ENCODE measurements at regions not wholly inside any gene's neighbourhood (a gene's known extent, or its start where the extent isn't known, plus 50 kb on each side); places are given as distances from the start of the nearest gene placed in this dataset.

DNA sequence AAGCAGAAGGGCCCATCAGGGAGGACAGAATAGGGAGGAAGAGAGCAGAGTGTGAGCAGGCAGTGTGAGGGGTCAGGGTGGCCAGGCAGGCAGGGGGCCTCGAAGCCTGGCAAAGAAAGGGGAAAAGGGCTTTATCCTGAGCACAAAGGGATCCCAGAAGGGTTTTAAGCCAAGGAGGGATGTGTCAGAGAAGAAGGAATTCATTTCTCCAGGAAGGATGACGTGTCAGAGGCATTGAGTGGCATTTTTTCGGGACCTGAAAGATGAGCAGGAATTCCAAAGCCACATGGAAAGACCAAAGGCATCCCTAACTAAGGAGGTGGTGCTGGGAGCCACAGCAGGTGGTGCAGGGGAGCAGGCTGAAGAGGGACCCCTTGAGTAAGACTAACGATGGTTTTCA, 132.1 kb downstream of the DICER1 start:
- no peak overlapping the region for H3K4me3 ChIP-seq (ENCODE audit: low read depth, low read length)
- TF ChIP-seq, protein P1, sequence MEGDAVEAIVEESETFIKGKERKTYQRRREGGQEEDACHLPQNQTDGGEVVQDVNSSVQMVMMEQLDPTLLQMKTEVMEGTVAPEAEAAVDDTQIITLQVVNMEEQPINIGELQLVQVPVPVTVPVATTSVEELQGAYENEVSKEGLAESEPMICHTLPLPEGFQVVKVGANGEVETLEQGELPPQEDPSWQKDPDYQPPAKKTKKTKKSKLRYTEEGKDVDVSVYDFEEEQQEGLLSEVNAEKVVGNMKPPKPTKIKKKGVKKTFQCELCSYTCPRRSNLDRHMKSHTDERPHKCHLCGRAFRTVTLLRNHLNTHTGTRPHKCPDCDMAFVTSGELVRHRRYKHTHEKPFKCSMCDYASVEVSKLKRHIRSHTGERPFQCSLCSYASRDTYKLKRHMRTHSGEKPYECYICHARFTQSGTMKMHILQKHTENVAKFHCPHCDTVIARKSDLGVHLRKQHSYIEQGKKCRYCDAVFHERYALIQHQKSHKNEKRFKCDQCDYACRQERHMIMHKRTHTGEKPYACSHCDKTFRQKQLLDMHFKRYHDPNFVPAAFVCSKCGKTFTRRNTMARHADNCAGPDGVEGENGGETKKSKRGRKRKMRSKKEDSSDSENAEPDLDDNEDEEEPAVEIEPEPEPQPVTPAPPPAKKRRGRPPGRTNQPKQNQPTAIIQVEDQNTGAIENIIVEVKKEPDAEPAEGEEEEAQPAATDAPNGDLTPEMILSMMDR (IDR thresholded peaks at IDR 0.05; ENCODE audit: insufficient read depth, low read depth, low read length): no peak
- no peaks in the 10 kb centered on the region for H3K27me3 ChIP-seq (ENCODE audit: control insufficient read depth, insufficient read depth, low read length)
- POLR2A ChIA-PET: no interaction called here
- CTCF ChIA-PET: no interaction called here
- no peaks in the 10 kb centered on the region for H3K36me3 ChIP-seq (ENCODE audit: control insufficient read depth, insufficient read depth, low read length)
- no peak for DNase-seq (ENCODE audit: low read depth)

DNA sequence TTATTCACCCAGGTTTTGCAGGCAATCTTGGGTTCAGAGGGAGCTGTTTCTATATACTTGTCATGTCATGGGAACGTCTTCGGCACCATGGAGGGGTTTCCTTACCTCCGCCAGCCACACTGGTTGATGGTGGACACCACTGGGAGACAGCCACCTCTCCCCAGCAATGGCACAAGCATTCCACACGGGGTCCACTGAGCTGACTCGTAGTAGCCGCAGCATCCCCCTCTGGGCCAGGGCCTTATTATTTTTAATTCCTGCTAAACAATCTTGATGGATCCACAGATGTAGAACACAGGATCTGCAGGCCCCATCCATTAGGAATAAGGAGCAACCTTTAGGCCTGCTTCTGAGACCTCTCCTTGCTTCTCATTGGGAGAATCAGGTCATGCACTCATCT, 132.9 kb downstream of the DICER1 start:
- Histone ChIP-seq H3K36me3 (ENCODE audit: control insufficient read depth, insufficient read depth, low read length) (no peaks in the 10 kb centered on the region), H3K27me3 (ENCODE audit: control insufficient read depth, insufficient read depth, low read length) (no peaks in the 10 kb centered on the region), H3K4me3 (ENCODE audit: low read depth, low read length) (no peak overlapping the region)
- CTCF ChIA-PET: no interaction called here
- POLR2A ChIA-PET: interaction anchor here (0.6 kb wide), 1 partner anchor 108 kb away, joined by 4 read pairs; no protein-coding TSS in a partner anchor
- TF ChIP-seq, protein P1 (IDR thresholded peaks at IDR 0.05; ENCODE audit: insufficient read depth, low read depth, low read length): no peak
- DNase-seq (ENCODE audit: low read depth): no peak

DNA sequence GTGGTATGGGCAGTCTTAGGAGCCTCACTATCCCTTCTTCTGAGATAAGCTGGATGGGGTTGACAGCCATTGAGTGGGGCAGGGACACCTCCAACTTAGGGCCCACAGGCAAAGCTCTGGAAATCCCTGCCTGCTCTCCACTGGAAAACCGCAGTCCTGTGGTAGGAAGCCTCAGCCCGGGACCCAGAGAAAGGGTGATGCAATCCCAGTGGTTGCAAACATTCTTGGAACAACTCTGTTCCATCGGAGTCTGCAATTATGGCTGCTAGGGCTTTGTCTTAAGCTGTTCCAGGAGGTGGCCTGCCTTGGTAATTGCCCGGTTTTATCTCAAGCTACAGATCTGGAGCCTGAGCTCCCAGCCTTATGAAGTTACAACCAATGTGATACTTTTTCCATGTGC, 133.4 kb downstream of the DICER1 start:
- TF ChIP-seq, protein P1 (IDR thresholded peaks at IDR 0.05; ENCODE audit: insufficient read depth, low read depth, low read length): no peak
- no peak for DNase-seq (ENCODE audit: low read depth)
- no peaks in the 10 kb centered on the region for H3K36me3 ChIP-seq (ENCODE audit: control insufficient read depth, insufficient read depth, low read length)
- CTCF ChIA-PET: no interaction called here
- no peak overlapping the region for H3K4me3 ChIP-seq (ENCODE audit: low read depth, low read length)
- POLR2A ChIA-PET: no interaction called here
- no peaks in the 10 kb centered on the region for H3K27me3 ChIP-seq (ENCODE audit: control insufficient read depth, insufficient read depth, low read length)

DNA sequence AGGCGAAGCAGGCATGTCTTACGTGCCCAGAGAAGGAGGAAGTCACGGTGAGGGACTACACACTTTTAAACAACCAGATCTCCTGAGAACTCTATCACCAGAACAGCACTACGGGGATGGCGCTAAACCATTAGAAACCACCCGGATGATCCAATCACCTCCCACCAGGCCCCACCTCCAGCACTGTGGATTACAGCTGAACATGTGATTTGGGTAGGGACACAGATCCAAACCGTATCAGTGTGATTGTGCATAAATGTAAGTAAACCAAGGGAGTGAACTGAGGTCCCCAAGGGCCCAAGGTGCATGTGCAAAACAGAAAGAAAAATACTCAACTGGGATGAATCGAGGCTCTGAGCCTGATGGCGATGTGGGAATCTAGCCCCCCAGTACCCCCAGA, 134.2 kb downstream of the DICER1 start:
- DNase-seq (ENCODE audit: low read depth): no peak
- ChIA-PET CTCF (no interaction called here), POLR2A (no interaction called here)
- H3K36me3 ChIP-seq (ENCODE audit: control insufficient read depth, insufficient read depth, low read length): no peaks in the 10 kb centered on the region
- H3K27me3 ChIP-seq (ENCODE audit: control insufficient read depth, insufficient read depth, low read length): no peaks in the 10 kb centered on the region
- no peak overlapping the region for H3K4me3 ChIP-seq (ENCODE audit: low read depth, low read length)
- TF ChIP-seq, protein P1 (IDR thresholded peaks at IDR 0.05; ENCODE audit: insufficient read depth, low read depth, low read length): no peak

DNA sequence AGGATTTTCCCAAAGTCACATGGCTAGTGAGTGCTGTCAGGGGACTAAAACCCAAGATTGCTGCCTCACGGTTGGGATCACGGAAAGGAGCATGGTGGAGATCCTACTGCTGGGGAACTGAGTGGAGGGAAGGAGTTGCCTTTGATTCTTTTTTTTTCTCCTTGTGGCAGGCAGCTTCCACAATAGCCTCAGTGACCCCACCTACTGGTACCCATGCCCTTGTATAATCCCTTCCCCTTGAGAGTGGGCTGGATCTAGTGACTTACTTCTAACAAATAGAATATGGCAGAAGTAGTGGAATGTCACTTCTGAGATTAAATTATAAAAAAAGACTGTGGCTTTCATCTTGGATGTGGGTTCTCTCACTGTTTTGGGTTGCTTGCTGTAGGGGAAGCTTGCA, 135.7 kb downstream of the DICER1 start:
- DNase-seq (ENCODE audit: low read depth): no peak
- no peaks in the 10 kb centered on the region for H3K27me3 ChIP-seq (ENCODE audit: control insufficient read depth, insufficient read depth, low read length)
- TF ChIP-seq, protein P1 (IDR thresholded peaks at IDR 0.05; ENCODE audit: insufficient read depth, low read depth, low read length): no peak
- H3K4me3 ChIP-seq (ENCODE audit: low read depth, low read length): no peak overlapping the region
- no peaks in the 10 kb centered on the region for H3K36me3 ChIP-seq (ENCODE audit: control insufficient read depth, insufficient read depth, low read length)
- POLR2A ChIA-PET: no interaction called here
- CTCF ChIA-PET: no interaction called here

All from BJ (cell line).